IgD-negative memory B cell (primary cell): ENCODE measurements at regions not wholly inside any gene's neighbourhood (a gene's known extent, or its start where the extent isn't known, plus 50 kb on each side); places are given as distances from the start of the nearest gene placed in this dataset.
"Not testable (repeated sequence)": the region's sequence is repeated elsewhere in the genome, so short reads cannot be mapped to it uniquely, and the experiment has no call there.

Experiments
- H3K27ac Mint-ChIP-seq, 3 donors: one replicate each; pipeline ENCODE4 v1.8.0; 2020 to 2022; ENCODE audit warnings: mild to moderate bottlenecking in 3 of 3, mixed read lengths in 3 of 3, moderate library complexity in 1 of 3
- H3K27me3 Mint-ChIP-seq: one replicate; pipeline ENCODE4 v1.8.0; 2021; ENCODE audit warnings: mixed read lengths
- H3K36me3 Mint-ChIP-seq: one replicate; pipeline ENCODE4 v1.8.0; 2020; ENCODE audit warnings: mild to moderate bottlenecking, mixed read lengths
- H3K4me1 Mint-ChIP-seq, 3 donors: one replicate each; pipeline ENCODE4 v1.8.0; 2020 to 2022; ENCODE audit warnings: mixed read lengths in 3 of 3, mild to moderate bottlenecking in 1 of 3
- H3K4me3 Mint-ChIP-seq, 4 donors: one replicate each; pipeline ENCODE4 v1.8.0; 2020 to 2022; ENCODE audit warnings: mild to moderate bottlenecking in 4 of 4, mixed read lengths in 4 of 4, moderate library complexity in 3 of 4
- H3K9me3 Mint-ChIP-seq, 3 donors: one replicate each; pipeline ENCODE4 v1.8.0; 2020 to 2021; ENCODE audit warnings: mixed read lengths in 3 of 3, mild to moderate bottlenecking in 1 of 3

- H3K4me1 Mint-ChIP-seq, result no peaks in the 10 kb centered on the region
- H3K27me3 Mint-ChIP-seq, result no peaks in the 10 kb centered on the region
- no peak overlapping the region for H3K4me3 Mint-ChIP-seq
- no peak overlapping the region for H3K27ac Mint-ChIP-seq
- H3K36me3 Mint-ChIP-seq, result no peaks in the 10 kb centered on the region
- peaks cover 0 to 7% (median 3%) of the 10 kb centered on the region in 3 donors for H3K9me3 Mint-ChIP-seq
Measured at GRCh38 chr4:187071946-187072600, 348.4 kb upstream of the FAT1 start.

- H3K36me3 Mint-ChIP-seq, result no peaks in the 10 kb centered on the region
- no peak overlapping the region for H3K27ac Mint-ChIP-seq
- H3K4me3 Mint-ChIP-seq, result no peak overlapping the region
- no peaks in the 10 kb centered on the region for H3K4me1 Mint-ChIP-seq
- peaks cover 1 to 10% (median 3%) of the 10 kb centered on the region in 3 donors for H3K9me3 Mint-ChIP-seq
- H3K27me3 Mint-ChIP-seq, result no peaks in the 10 kb centered on the region
Measured at GRCh38 chr4:187073820-187074219, 350.2 kb upstream of the FAT1 start.

- Mint-ChIP-seq H3K4me3 (no peak overlapping the region), H3K27me3 (no peaks in the 10 kb centered on the region), H3K4me1 (no peaks in the 10 kb centered on the region), H3K27ac (no peak overlapping the region), H3K9me3 (peaks cover 0 to 12% (median 1%) of the 10 kb centered on the region in 3 donors), H3K36me3 (no peaks in the 10 kb centered on the region)
Measured at GRCh38 chr4:187075514-187075913, 351.9 kb upstream of the FAT1 start.

GRCh38 chr4:187077744-187078401 is 354.2 kb upstream of the FAT1 start:
- Mint-ChIP-seq H3K27me3 (no peaks in the 10 kb centered on the region), H3K36me3 (no peaks in the 10 kb centered on the region), H3K4me1 (no peaks in the 10 kb centered on the region), H3K27ac (no peak overlapping the region), H3K4me3 (no peak overlapping the region), H3K9me3 (peaks cover 0 to 9% (median 1%) of the 10 kb centered on the region in 3 donors)

GRCh38 chr4:187084701-187085100 is 361.0 kb upstream of the FAT1 start:
- H3K4me3 Mint-ChIP-seq, result no peak overlapping the region
- no peaks in the 10 kb centered on the region for H3K36me3 Mint-ChIP-seq
- no peaks in the 10 kb centered on the region for H3K4me1 Mint-ChIP-seq
- H3K27me3 Mint-ChIP-seq, result no peaks in the 10 kb centered on the region
- H3K9me3 Mint-ChIP-seq, result peaks cover 0 to 9% (median 0%) of the 10 kb centered on the region in 3 donors
- H3K27ac Mint-ChIP-seq, result no peak overlapping the region

GRCh38 chr4:187085339-187085738 is 361.7 kb upstream of the FAT1 start:
- H3K27me3 Mint-ChIP-seq, result no peaks in the 10 kb centered on the region
- no peaks in the 10 kb centered on the region for H3K36me3 Mint-ChIP-seq
- no peaks in the 10 kb centered on the region for H3K4me1 Mint-ChIP-seq
- peaks cover 0 to 10% (median 0%) of the 10 kb centered on the region in 3 donors for H3K9me3 Mint-ChIP-seq
- no peak overlapping the region for H3K27ac Mint-ChIP-seq
- no peak overlapping the region for H3K4me3 Mint-ChIP-seq

- no peaks in the 10 kb centered on the region for H3K27me3 Mint-ChIP-seq
- peaks cover 0 to 12% (median 0%) of the 10 kb centered on the region in 3 donors for H3K9me3 Mint-ChIP-seq
- peak overlapping the region in 1 of 3 donors; percentile 11 for H3K27ac Mint-ChIP-seq
- H3K4me3 Mint-ChIP-seq, result no peak overlapping the region
- H3K4me1 Mint-ChIP-seq, result no peaks in the 10 kb centered on the region
- no peaks in the 10 kb centered on the region for H3K36me3 Mint-ChIP-seq
Measured at GRCh38 chr4:187086151-187086550, 362.5 kb upstream of the FAT1 start.

GRCh38 chr4:187088070-187088799 is 364.6 kb upstream of the FAT1 start:
- Mint-ChIP-seq H3K27me3 (no peaks in the 10 kb centered on the region), H3K4me3 (no peak overlapping the region), H3K36me3 (no peaks in the 10 kb centered on the region), H3K4me1 (no peaks in the 10 kb centered on the region), H3K27ac (no peak overlapping the region), H3K9me3 (peaks cover 0 to 9% (median 0%) of the 10 kb centered on the region in 3 donors)

- H3K27me3 Mint-ChIP-seq, result no peaks in the 10 kb centered on the region
- H3K9me3 Mint-ChIP-seq, result peaks cover 0 to 12% (median 2%) of the 10 kb centered on the region in 3 donors
- H3K4me3 Mint-ChIP-seq, result no peak overlapping the region
- no peak overlapping the region for H3K27ac Mint-ChIP-seq
- H3K4me1 Mint-ChIP-seq, result no peaks in the 10 kb centered on the region
- H3K36me3 Mint-ChIP-seq, result no peaks in the 10 kb centered on the region
Measured at GRCh38 chr4:187090401-187090800, 366.7 kb upstream of the FAT1 start.

GRCh38 chr4:187090832-187091231 is 367.2 kb upstream of the FAT1 start:
- not testable (repeated sequence) for H3K27ac Mint-ChIP-seq, H3K36me3 Mint-ChIP-seq, H3K4me1 Mint-ChIP-seq, H3K4me3 Mint-ChIP-seq, H3K27me3 Mint-ChIP-seq
- peaks cover 0 to 12% (median 2%) of the 10 kb centered on the region in 3 donors for H3K9me3 Mint-ChIP-seq

GRCh38 chr4:187094144-187094543 is 370.5 kb upstream of the FAT1 start:
- Mint-ChIP-seq H3K9me3 (peaks cover 2 to 13% (median 6%) of the 10 kb centered on the region in 3 donors), H3K4me1 (no peaks in the 10 kb centered on the region), H3K36me3 (no peaks in the 10 kb centered on the region), H3K4me3 (no peak overlapping the region), H3K27me3 (no peaks in the 10 kb centered on the region), H3K27ac (no peak overlapping the region)

GRCh38 chr4:187098429-187098828 is 374.8 kb upstream of the FAT1 start:
- Mint-ChIP-seq H3K27ac (no peak overlapping the region), H3K27me3 (no peaks in the 10 kb centered on the region), H3K4me3 (no peak overlapping the region), H3K9me3 (peaks cover 2 to 6% (median 6%) of the 10 kb centered on the region in 3 donors), H3K4me1 (no peaks in the 10 kb centered on the region), H3K36me3 (no peaks in the 10 kb centered on the region)

- H3K27ac Mint-ChIP-seq, result no peak overlapping the region
- no peaks in the 10 kb centered on the region for H3K36me3 Mint-ChIP-seq
- no peaks in the 10 kb centered on the region for H3K27me3 Mint-ChIP-seq
- H3K4me1 Mint-ChIP-seq, result peaks cover 0 to 2% (median 0%) of the 10 kb centered on the region in 3 donors
- H3K9me3 Mint-ChIP-seq, result peaks cover 1 to 5% (median 4%) of the 10 kb centered on the region in 3 donors
- no peak overlapping the region for H3K4me3 Mint-ChIP-seq
Measured at GRCh38 chr4:187103351-187103750, 379.7 kb upstream of the FAT1 start.

GRCh38 chr4:187108845-187109244 is 385.2 kb upstream of the FAT1 start:
- H3K9me3 Mint-ChIP-seq, result peaks cover 0 to 6% (median 1%) of the 10 kb centered on the region in 3 donors
- no peaks in the 10 kb centered on the region for H3K36me3 Mint-ChIP-seq
- no peaks in the 10 kb centered on the region for H3K4me1 Mint-ChIP-seq
- H3K27me3 Mint-ChIP-seq, result no peaks in the 10 kb centered on the region
- H3K4me3 Mint-ChIP-seq, result no peak overlapping the region
- H3K27ac Mint-ChIP-seq, result no peak overlapping the region

GRCh38 chr4:187109636-187110035 is 386.0 kb upstream of the FAT1 start:
- Mint-ChIP-seq H3K27me3 (no peaks in the 10 kb centered on the region), H3K4me3 (no peak overlapping the region)

More at GRCh38 chr4:187109636-187110035, 386.0 kb upstream of the FAT1 start:
- Mint-ChIP-seq H3K27ac (no peak overlapping the region), H3K36me3 (no peaks in the 10 kb centered on the region), H3K9me3 (peaks cover 0 to 6% (median 1%) of the 10 kb centered on the region in 3 donors), H3K4me1 (no peaks in the 10 kb centered on the region)
